ENCODE measurements at regions not wholly inside any gene's neighbourhood (a gene's known extent, or its start where the extent isn't known, plus 50 kb on each side); places are given as distances from the start of the nearest gene placed in this dataset.
"Not testable (repeated sequence)": the region's sequence is repeated elsewhere in the genome, so short reads cannot be mapped to it uniquely, and the experiment has no call there.

- no peak for DNase-seq
Measured at GRCh38 chr5:143659599-143660238, 152.2 kb upstream of the HMHB1 start.

- no peak for DNase-seq
Measured at GRCh38 chr5:143658956-143659355, 153.0 kb upstream of the HMHB1 start.

GRCh38 chr5:143657647-143658285, 154.2 kb upstream of the HMHB1 start:
- no peak for DNase-seq

GRCh38 chr5:143653766-143654282, 158.1 kb upstream of the HMHB1 start:
- DNase-seq, result no peak

- DNase-seq, result no peak
Measured at GRCh38 chr5:143653256-143653655, 158.7 kb upstream of the HMHB1 start.

- DNase-seq, result no peak
Measured at GRCh38 chr5:143652108-143652700, 159.8 kb upstream of the HMHB1 start.

GRCh38 chr5:143649937-143650621, 161.9 kb upstream of the HMHB1 start:
- no peak for DNase-seq

- no peak for DNase-seq
Measured at GRCh38 chr5:143648696-143649095, 163.3 kb upstream of the HMHB1 start.

GRCh38 chr5:143646961-143647360, 165.0 kb upstream of the HMHB1 start:
- DNase-seq, result peak; percentile 17

- no peak for DNase-seq
Measured at GRCh38 chr5:143645356-143645755, 166.6 kb upstream of the HMHB1 start.

GRCh38 chr5:143644727-143645126, 167.2 kb upstream of the HMHB1 start:
- no peak for DNase-seq

GRCh38 chr5:143642791-143643190, 169.2 kb upstream of the HMHB1 start:
- peak; percentile 44 for DNase-seq

GRCh38 chr5:143641549-143642355, 170.2 kb upstream of the HMHB1 start:
- DNase-seq, result no peak

- no peak for DNase-seq
Measured at GRCh38 chr5:143638654-143639053, 173.3 kb upstream of the HMHB1 start.

GRCh38 chr5:143636931-143637528, 174.9 kb upstream of the HMHB1 start:
- peak; percentile 41 for DNase-seq

GRCh38 chr5:143635888-143636287, 176.1 kb upstream of the HMHB1 start:
- DNase-seq, result no peak

- DNase-seq, result no peak
Measured at GRCh38 chr5:143635146-143635752, 176.7 kb upstream of the HMHB1 start.

GRCh38 chr5:143634689-143635088, 177.3 kb upstream of the HMHB1 start:
- DNase-seq, result no peak

GRCh38 chr5:143629871-143630659, 181.9 kb upstream of the HMHB1 start:
- DNase-seq, result peak; percentile 77

GRCh38 chr5:143625048-143625447, 186.9 kb upstream of the HMHB1 start:
- not testable (repeated sequence) for DNase-seq

GRCh38 chr5:143624465-143624864, 187.5 kb upstream of the HMHB1 start:
- DNase-seq, result no peak

All from HCEC 1CT (cell line).